Astrocyte (in vitro differentiated cells and primary cell): ENCODE measurements at regions not wholly inside any gene's neighbourhood (a gene's known extent, or its start where the extent isn't known, plus 50 kb on each side); places are given as distances from the start of the nearest gene placed in this dataset.

Source experiments
- DNase-seq: peaks from one replicate; pipeline ENCODE4 v3.0.0-alpha.2; 2010; ENCODE audit warnings: low read depth
- FAIRE-seq: peaks from 2 replicates; lab custom pipeline; 2011; peaks lifted over from hg19 to GRCh38; lab: Jason Lieb, UNC
- H2AFZ ChIP-seq: 2 replicates; pipeline ENCODE4 v1.6.0; 2012; ENCODE audit warnings: low read depth, low read length, inconsistent platforms
- H3K27ac ChIP-seq: 2 replicates; pipeline ENCODE4 v1.5.1; 2011; ENCODE audit warnings: low read depth, low read length, inconsistent platforms
- H3K27me3 ChIP-seq: 2 replicates; pipeline ENCODE4 v1.6.0; 2011; ENCODE audit warnings: low read length, inconsistent platforms; ENCODE audit not compliant: insufficient read depth
- H3K36me3 ChIP-seq: 2 replicates; pipeline ENCODE4 v1.5.1; 2011; ENCODE audit warnings: low read length, inconsistent platforms; ENCODE audit not compliant: insufficient read depth
- H3K4me1 ChIP-seq: 2 replicates; pipeline ENCODE4 v1.5.1; 2011; ENCODE audit warnings: low read length, inconsistent platforms; ENCODE audit not compliant: insufficient read depth
- H3K4me2 ChIP-seq: 2 replicates; pipeline ENCODE4 v1.6.0; 2012; ENCODE audit warnings: low read length, inconsistent platforms
- H3K4me3 ChIP-seq: 2 replicates; pipeline ENCODE4 v1.5.1; 2011; ENCODE audit warnings: low read depth, mild to moderate bottlenecking, low read length, inconsistent platforms; ENCODE audit not compliant: insufficient read depth
- H3K79me2 ChIP-seq: 2 replicates; pipeline ENCODE4 v1.6.0; 2012; ENCODE audit warnings: mild to moderate bottlenecking, low read length, inconsistent platforms; ENCODE audit not compliant: insufficient read depth
- H3K9ac ChIP-seq: 2 replicates; pipeline ENCODE4 v1.6.0; 2012; ENCODE audit warnings: mild to moderate bottlenecking, low read length, inconsistent platforms
- H3K9me3 ChIP-seq: 2 replicates; pipeline ENCODE4 v1.5.1; 2012; ENCODE audit warnings: low read depth, mild to moderate bottlenecking, low read length, inconsistent platforms; ENCODE audit not compliant: insufficient read depth
- H4K20me1 ChIP-seq: 2 replicates; pipeline ENCODE4 v1.6.0; 2012; ENCODE audit warnings: low read length, inconsistent platforms; ENCODE audit not compliant: insufficient read depth
- H3K27ac Mint-ChIP-seq: one replicate; pipeline ENCODE4 v1.8.0; 2021; ENCODE audit warnings: mild to moderate bottlenecking, mixed read lengths; ENCODE audit not compliant: unreplicated experiment
- H3K27me3 Mint-ChIP-seq: one replicate; pipeline ENCODE4 v1.8.0; 2021; ENCODE audit warnings: low read depth, mixed read lengths; ENCODE audit not compliant: unreplicated experiment
- H3K36me3 Mint-ChIP-seq: one replicate; pipeline ENCODE4 v1.8.0; 2021; ENCODE audit warnings: low read depth, mixed read lengths; ENCODE audit not compliant: unreplicated experiment
- H3K4me1 Mint-ChIP-seq: one replicate; pipeline ENCODE4 v1.8.0; 2021; ENCODE audit warnings: low read depth, mixed read lengths; ENCODE audit not compliant: unreplicated experiment
- H3K4me3 Mint-ChIP-seq: one replicate; pipeline ENCODE4 v1.8.0; 2021; ENCODE audit warnings: mild to moderate bottlenecking, moderate library complexity, mixed read lengths; ENCODE audit not compliant: unreplicated experiment
- H3K9me3 Mint-ChIP-seq: one replicate; pipeline ENCODE4 v1.8.0; 2021; ENCODE audit warnings: mild to moderate bottlenecking, mixed read lengths; ENCODE audit not compliant: unreplicated experiment
- CTCF ChIP-seq: IDR thresholded peaks from 2 replicates; pipeline ENCODE4 v1.5.1; 2011; ENCODE audit warnings: low read depth, mild to moderate bottlenecking, inconsistent platforms, low read length, moderate library complexity; ENCODE audit not compliant: insufficient read depth
- EZH2 ChIP-seq: IDR thresholded peaks from 2 replicates; pipeline ENCODE4 v1.6.1; 2012; ENCODE audit warnings: mild to moderate bottlenecking, low read length, inconsistent platforms; ENCODE audit not compliant: insufficient read depth

- Histone ChIP-seq H4K20me1 (no peaks in the 10 kb centered on the region), H3K79me2 (no peaks in the 10 kb centered on the region), H3K27ac (no peak overlapping the region), H3K27me3 (no peaks in the 10 kb centered on the region), H3K4me1 (no peaks in the 10 kb centered on the region), H3K9me3 (no peaks in the 10 kb centered on the region), H3K4me2 (no peak overlapping the region), H3K36me3 (no peaks in the 10 kb centered on the region), H3K4me3 (no peak overlapping the region), H2AFZ (no peak overlapping the region), H3K9ac (no peak overlapping the region)
- Mint-ChIP-seq H3K9me3 (peaks cover 10% of the 10 kb centered on the region), H3K27me3 (peaks cover 25% of the 10 kb centered on the region), H3K27ac (no peak overlapping the region), H3K36me3 (peaks cover 10% of the 10 kb centered on the region), H3K4me3 (no peak overlapping the region), H3K4me1 (no peaks in the 10 kb centered on the region)
- DNase-seq (no peak), FAIRE-seq (no peak)
- TF ChIP-seq EZH2 = no peak
- no peak for TF ChIP-seq CTCF
Observed at GRCh38 chr9:95620722-95621121, 104.0 kb upstream of the PTCH1 start.

- TF ChIP-seq CTCF (no peak), EZH2 (no peak)
- H3K27me3 ChIP-seq = no peaks in the 10 kb centered on the region
- no peaks in the 10 kb centered on the region for H3K4me1 ChIP-seq
- H4K20me1 ChIP-seq = no peaks in the 10 kb centered on the region
- Mint-ChIP-seq H3K4me3 (no peak overlapping the region), H3K27me3 (peaks cover 29% of the 10 kb centered on the region), H3K9me3 (peaks cover 10% of the 10 kb centered on the region), H3K4me1 (no peaks in the 10 kb centered on the region), H3K27ac (no peak overlapping the region), H3K36me3 (peaks cover 8% of the 10 kb centered on the region)
- no peak overlapping the region for H3K4me2 ChIP-seq
- no peaks in the 10 kb centered on the region for H3K36me3 ChIP-seq
- no peaks in the 10 kb centered on the region for H3K79me2 ChIP-seq
- no peak overlapping the region for H3K27ac ChIP-seq
- FAIRE-seq (no peak), DNase-seq (no peak)
- no peak overlapping the region for H3K9ac ChIP-seq
- H3K9me3 ChIP-seq = no peaks in the 10 kb centered on the region
- no peak overlapping the region for H3K4me3 ChIP-seq
- H2AFZ ChIP-seq = no peak overlapping the region
Observed at GRCh38 chr9:95620314-95620713, 103.5 kb upstream of the PTCH1 start.

- H3K4me1 Mint-ChIP-seq = no peaks in the 10 kb centered on the region
- no peak for FAIRE-seq
- Histone ChIP-seq H3K27ac (no peak overlapping the region), H3K79me2 (no peaks in the 10 kb centered on the region), H3K4me3 (no peak overlapping the region), H3K27me3 (no peaks in the 10 kb centered on the region), H2AFZ (no peak overlapping the region), H3K9me3 (no peaks in the 10 kb centered on the region), H3K9ac (no peak overlapping the region), H3K4me1 (no peaks in the 10 kb centered on the region), H3K4me2 (no peak overlapping the region), H4K20me1 (no peaks in the 10 kb centered on the region), H3K36me3 (no peaks in the 10 kb centered on the region)
- TF ChIP-seq EZH2 = no peak
- TF ChIP-seq CTCF = no peak
- no peak for DNase-seq
- H3K27ac Mint-ChIP-seq = no peak overlapping the region
- peaks cover 5% of the 10 kb centered on the region for H3K36me3 Mint-ChIP-seq
- no peak overlapping the region for H3K4me3 Mint-ChIP-seq
- peaks cover 7% of the 10 kb centered on the region for H3K9me3 Mint-ChIP-seq
- H3K27me3 Mint-ChIP-seq = peaks cover 48% of the 10 kb centered on the region
Observed at GRCh38 chr9:95615246-95615645, 98.5 kb upstream of the PTCH1 start.
